IMR-90 (cell line): ENCODE measurements at regions not wholly inside any gene's neighbourhood (a gene's known extent, or its start where the extent isn't known, plus 50 kb on each side); places are given as distances from the start of the nearest gene placed in this dataset.

Experiments
- ATAC-seq: fragments of 200-7000 bp; cut with Tn5 transposase; 2 replicates; pipeline ENCODE4 v1.9.1; 2020; ENCODE audit warnings: low read depth, mild to moderate bottlenecking, moderate library complexity
- BruUV-seq: library from RNA; stranded (reverse); fragments of 400-500 nt; replicated peaks from 2 replicates; lab custom pipeline; 2021; lab: Mats Ljungman, UMichigan
- CTCF ChIA-PET: fragments of 300-600 bp; formaldehyde crosslinking; extraction: SDS; loops from one replicate; lab custom pipeline; 2021; ENCODE audit warnings: antibody characterized with exemption; lab: Yijun Ruan, JAX
- POLR2A ChIA-PET: fragments of 300-600 bp; sonication (Branson Sonifier 250); formaldehyde crosslinking; loops from one replicate; lab custom pipeline; 2022; ENCODE audit warnings: antibody characterized with exemption; ENCODE audit not compliant: unreplicated experiment; lab: Charles Lee
- DNase-seq: peaks from one replicate; pipeline ENCODE4 v3.0.0; 2013
- H2AFZ ChIP-seq: replicated peaks from 2 replicates; pipeline ENCODE3; 2013; ENCODE audit warnings: low read length, mild to moderate bottlenecking; ENCODE audit not compliant: poor library complexity
- H2AK5ac ChIP-seq: 2 replicates; pipeline ENCODE4 v1.6.1; 2013; ENCODE audit warnings: low read depth, low read length, inconsistent platforms
- H2AK9ac ChIP-seq: replicated peaks from 2 replicates; pipeline ENCODE3; 2013; ENCODE audit warnings: mild to moderate bottlenecking, low read depth, low read length, moderate library complexity; ENCODE audit not compliant: poor library complexity
- H2BK120ac ChIP-seq: 2 replicates; pipeline ENCODE4 v1.6.1; 2013; ENCODE audit warnings: low read depth, low read length, inconsistent platforms
- H2BK15ac ChIP-seq: 3 replicates; pipeline ENCODE4 v1.6.1; 2013; ENCODE audit warnings: low read depth, low read length, inconsistent platforms
- H2BK20ac ChIP-seq: 2 replicates; pipeline ENCODE4 v1.6.1; 2013; ENCODE audit warnings: low read depth, mild to moderate bottlenecking, inconsistent platforms, low read length, moderate library complexity
- H2BK5ac ChIP-seq: 2 replicates; pipeline ENCODE4 v1.6.1; 2013; ENCODE audit warnings: mild to moderate bottlenecking, low read depth, low read length, inconsistent platforms; ENCODE audit not compliant: poor library complexity, severe bottlenecking
- H3K14ac ChIP-seq: replicated peaks from 2 replicates; pipeline ENCODE4 v1.6.1; 2013; ENCODE audit warnings: low read depth, low read length, inconsistent platforms
- H3K18ac ChIP-seq: 2 replicates; pipeline ENCODE4 v1.6.1; 2013; ENCODE audit warnings: low read depth, low read length, control low read depth
- H3K23ac ChIP-seq: 2 replicates; pipeline ENCODE4 v1.6.1; 2013; ENCODE audit warnings: low read depth, low read length, inconsistent platforms
- H3K27ac ChIP-seq: 2 replicates; pipeline ENCODE4 v1.5.1; 2013; ENCODE audit warnings: mild to moderate bottlenecking, control low read depth, low read length; ENCODE audit not compliant: insufficient read depth
- H3K27me3 ChIP-seq: 2 replicates; pipeline ENCODE4 v1.6.1; 2013; ENCODE audit warnings: low read length; ENCODE audit not compliant: control insufficient read depth, insufficient read depth
- H3K36me3 ChIP-seq: 2 replicates; pipeline ENCODE4 v1.6.1; 2013; ENCODE audit warnings: low read length, mixed read lengths; ENCODE audit not compliant: control insufficient read depth, insufficient read depth
- H3K4ac ChIP-seq: 2 replicates; pipeline ENCODE4 v1.6.1; 2013; ENCODE audit warnings: low read depth, low read length, inconsistent platforms
- H3K4me1 ChIP-seq: 2 replicates; pipeline ENCODE4 v1.6.1; 2013; ENCODE audit warnings: low read length, mixed read lengths; ENCODE audit not compliant: control insufficient read depth, insufficient read depth
- H3K4me2 ChIP-seq: 2 replicates; pipeline ENCODE4 v1.6.1; 2013; ENCODE audit warnings: low read depth, mild to moderate bottlenecking, control low read depth, low read length, moderate library complexity
- H3K4me3 ChIP-seq: 2 replicates; pipeline ENCODE4 v1.5.1; 2013; ENCODE audit warnings: low read depth, mild to moderate bottlenecking, control low read depth, low read length, moderate library complexity; ENCODE audit not compliant: insufficient read depth
- H3K56ac ChIP-seq: 2 replicates; pipeline ENCODE4 v1.6.1; 2013; ENCODE audit warnings: low read length, inconsistent platforms; ENCODE audit not compliant: insufficient read depth; ENCODE audit errors: extremely low read depth
- H3K79me1 ChIP-seq, 2 experiments: 2 replicates each; pipeline ENCODE4 v1.6.1; 2013; ENCODE audit warnings: low read length in 2 of 2, inconsistent platforms in 1 of 2, low read depth in 1 of 2
- H3K9ac ChIP-seq: 2 replicates; pipeline ENCODE4 v1.6.1; 2013; ENCODE audit warnings: low read depth, low read length, control low read depth
- H3K9me1 ChIP-seq: 2 replicates; pipeline ENCODE4 v1.6.1; 2013; ENCODE audit warnings: low read length, inconsistent platforms; ENCODE audit not compliant: insufficient read depth
- H3K9me3 ChIP-seq: 2 replicates; pipeline ENCODE4 v1.6.1; 2013; ENCODE audit warnings: low read length; ENCODE audit not compliant: control insufficient read depth, insufficient read depth
- H4K20me1 ChIP-seq: 2 replicates; pipeline ENCODE4 v1.6.1; 2013; ENCODE audit warnings: low read length, inconsistent platforms; ENCODE audit not compliant: insufficient read depth
- H4K5ac ChIP-seq: 2 replicates; pipeline ENCODE4 v1.6.1; 2013; ENCODE audit warnings: mild to moderate bottlenecking, low read depth, low read length, control low read depth
- H4K8ac ChIP-seq, 2 experiments: 2 replicates each; pipeline ENCODE4 v1.6.1; 2013; ENCODE audit warnings: low read depth in 2 of 2, low read length in 2 of 2, control low read depth in 1 of 2, inconsistent platforms in 1 of 2
- H4K91ac ChIP-seq: 2 replicates; pipeline ENCODE4 v1.6.1; 2013; ENCODE audit warnings: low read depth, low read length, inconsistent platforms; ENCODE audit not compliant: insufficient read depth
- CEBPB ChIP-seq: IDR thresholded peaks from 2 replicates; pipeline ENCODE4 v1.6.1; 2012; ENCODE audit warnings: low read depth, low read length, improper control_type of control experiment
- MAFK ChIP-seq: IDR thresholded peaks from 2 replicates; pipeline ENCODE4 v1.6.1; 2012; ENCODE audit warnings: low read depth, low read length, improper control_type of control experiment
- WGBS, 2 experiments: methylation state at CpG; one replicate each; pipeline versions ENCODE4 v1.1.5 to v1.1.7; 2013; ENCODE audit warnings: missing lambda C conversion rate in 2 of 2; ENCODE audit not compliant: insufficient read length in 1 of 2; ENCODE audit errors: extremely low coverage in 2 of 2; 5-methylcytosine and 5-hydroxymethylcytosine counted together
- dilution Hi-C: fragments of 300-500 bp; cut with HindIII; formaldehyde crosslinking; loops from one replicate; pipeline ENCODE4 v1.14.3; 2018; ENCODE audit warnings: low sequenced_read_pairs; ENCODE audit not compliant: unreplicated experiment
- in situ Hi-C: fragments of 300-500 bp; cut with MboI; formaldehyde crosslinking; loops from 3 replicates; pipeline ENCODE4 v1.14.3; 2019; ENCODE audit warnings: low sequenced_read_pairs, inconsistent platforms, mixed read lengths
- intact Hi-C: fragments of 100-400 bp; cut with micrococcal nuclease; formaldehyde crosslinking; loops from 2 replicates; pipeline ENCODE4 v1.10.0; 2022

DNA sequence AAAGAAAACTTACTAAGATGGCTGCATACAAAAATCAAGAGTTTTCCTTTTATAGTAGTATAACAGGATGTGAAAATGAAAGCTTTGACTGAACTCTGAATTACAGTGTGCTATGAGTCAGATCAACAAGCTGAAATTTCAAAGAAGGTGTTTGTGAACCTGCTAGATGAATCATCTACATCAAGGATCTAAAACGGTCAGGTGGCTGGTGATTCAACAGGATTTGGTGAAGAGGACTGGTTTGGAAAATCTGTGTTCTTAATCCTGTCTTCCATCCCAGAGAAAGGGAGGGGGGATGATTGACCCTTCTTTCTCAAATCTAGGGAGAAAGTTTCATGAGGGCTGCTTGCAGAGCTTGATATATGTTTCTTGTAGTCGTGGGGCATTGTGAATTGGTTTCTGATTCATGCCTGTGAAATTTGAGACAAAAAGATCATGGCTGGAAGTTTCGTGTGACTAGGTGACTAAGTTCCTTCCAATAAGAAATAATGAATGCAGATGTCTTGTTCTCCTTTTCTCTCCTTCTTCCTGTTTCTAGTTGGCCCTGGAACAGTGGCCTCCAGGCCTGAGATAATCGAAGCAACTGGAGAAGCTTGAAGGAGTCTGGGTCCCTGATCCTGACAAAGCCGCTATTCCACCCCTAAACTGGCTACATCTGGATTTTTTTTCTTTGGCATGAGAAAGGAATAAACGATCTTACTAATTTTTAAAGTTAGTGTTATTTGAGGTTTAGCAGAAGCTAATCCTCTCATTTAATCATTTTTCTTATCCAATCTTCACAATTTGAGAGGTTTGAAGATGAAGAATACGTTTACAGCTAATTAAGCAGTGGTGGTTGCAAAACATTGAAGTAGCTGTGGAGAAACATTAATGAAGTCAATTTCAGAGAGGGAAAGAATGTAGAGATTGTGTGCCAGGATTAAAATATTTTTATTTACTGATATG, 67.2 kb downstream of the MRPS30 start:
- no peak overlapping the region for H2BK5ac ChIP-seq
- H2BK15ac ChIP-seq, result no peak overlapping the region
- in situ Hi-C loops (no loop called here), dilution Hi-C loops (no loop called here), intact Hi-C loops (no loop called here)
- no peaks in the 10 kb centered on the region for H4K20me1 ChIP-seq
- H3K27me3 ChIP-seq, result no peaks in the 10 kb centered on the region
- no peak overlapping the region for H2AFZ ChIP-seq
- no peak overlapping the region for H3K9ac ChIP-seq
- no peak overlapping the region for H3K23ac ChIP-seq
- H3K4me3 ChIP-seq, result no peak overlapping the region
- no peaks in the 10 kb centered on the region for H3K9me3 ChIP-seq
- POLR2A ChIA-PET, result no interaction called here
- no peak overlapping the region for H2AK5ac ChIP-seq
- H2AK9ac ChIP-seq, result no peak overlapping the region
- H3K4ac ChIP-seq, result no peak overlapping the region
- peak; percentile 52 for DNase-seq
- H3K4me2 ChIP-seq, result no peak overlapping the region
- no CpG with 5 or more reads among the region's 7 CpGs for WGBS, 2 experiments
- H2BK120ac ChIP-seq, result no peak overlapping the region
- H3K36me3 ChIP-seq, result no peaks in the 10 kb centered on the region
- H4K8ac ChIP-seq, result no peak overlapping the region
- H3K4me1 ChIP-seq, result no peaks in the 10 kb centered on the region
- CTCF ChIA-PET, result no interaction called here
- H3K14ac ChIP-seq, result no peak overlapping the region
- no peak for TF ChIP-seq MAFK
- TF ChIP-seq CEBPB, result no peak
- H3K18ac ChIP-seq, result no peak overlapping the region
- H4K91ac ChIP-seq, result no peak overlapping the region
- no peaks in the 10 kb centered on the region for H3K9me1 ChIP-seq
- no peak overlapping the region for H2BK20ac ChIP-seq
- H3K56ac ChIP-seq, result no peak overlapping the region
- H3K27ac ChIP-seq, result no peak overlapping the region
- no TSS peak for BruUV-seq
- H4K5ac ChIP-seq, result no peak overlapping the region
- ATAC-seq, result no peak
- no peaks in the 10 kb centered on the region for H3K79me1 ChIP-seq
